ENCODE measurements at regions not wholly inside any gene's neighbourhood (a gene's known extent, or its start where the extent isn't known, plus 50 kb on each side); places are given as distances from the start of the nearest gene placed in this dataset.
"Not testable (repeated sequence)": the region's sequence is repeated elsewhere in the genome, so short reads cannot be mapped to it uniquely, and the experiment has no call there.

DNA sequence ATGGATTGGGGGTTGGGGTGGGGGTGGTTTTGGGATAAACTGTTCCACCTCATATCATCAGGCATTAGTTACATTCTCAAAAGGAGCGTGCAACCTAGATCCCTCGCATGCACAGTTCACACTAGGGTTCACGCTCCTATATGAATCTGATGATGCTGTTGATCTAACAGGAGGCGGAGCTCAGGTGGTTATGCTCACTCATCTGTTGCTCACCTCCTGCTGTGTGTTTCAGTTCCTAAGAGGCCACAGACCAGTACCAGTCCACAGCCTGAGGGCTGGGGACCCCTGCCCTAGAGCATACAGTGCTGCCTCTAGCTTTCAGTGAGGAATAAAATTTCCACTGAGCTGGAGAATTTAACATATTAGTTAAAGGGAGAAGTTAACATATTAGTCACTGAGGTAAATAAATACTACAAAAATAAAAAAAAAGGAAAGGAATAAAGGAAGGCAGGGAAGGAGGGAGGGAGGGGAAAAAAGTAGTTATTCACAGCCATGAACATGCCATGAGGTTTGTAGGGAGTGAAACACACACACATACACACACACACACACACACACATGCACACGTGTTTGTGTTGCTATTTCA is 612.7 kb upstream of the TBX3 start:
- TF ChIP-seq, protein P1, sequence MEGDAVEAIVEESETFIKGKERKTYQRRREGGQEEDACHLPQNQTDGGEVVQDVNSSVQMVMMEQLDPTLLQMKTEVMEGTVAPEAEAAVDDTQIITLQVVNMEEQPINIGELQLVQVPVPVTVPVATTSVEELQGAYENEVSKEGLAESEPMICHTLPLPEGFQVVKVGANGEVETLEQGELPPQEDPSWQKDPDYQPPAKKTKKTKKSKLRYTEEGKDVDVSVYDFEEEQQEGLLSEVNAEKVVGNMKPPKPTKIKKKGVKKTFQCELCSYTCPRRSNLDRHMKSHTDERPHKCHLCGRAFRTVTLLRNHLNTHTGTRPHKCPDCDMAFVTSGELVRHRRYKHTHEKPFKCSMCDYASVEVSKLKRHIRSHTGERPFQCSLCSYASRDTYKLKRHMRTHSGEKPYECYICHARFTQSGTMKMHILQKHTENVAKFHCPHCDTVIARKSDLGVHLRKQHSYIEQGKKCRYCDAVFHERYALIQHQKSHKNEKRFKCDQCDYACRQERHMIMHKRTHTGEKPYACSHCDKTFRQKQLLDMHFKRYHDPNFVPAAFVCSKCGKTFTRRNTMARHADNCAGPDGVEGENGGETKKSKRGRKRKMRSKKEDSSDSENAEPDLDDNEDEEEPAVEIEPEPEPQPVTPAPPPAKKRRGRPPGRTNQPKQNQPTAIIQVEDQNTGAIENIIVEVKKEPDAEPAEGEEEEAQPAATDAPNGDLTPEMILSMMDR (IDR thresholded peaks at IDR 0.05; ENCODE audit: unreplicated experiment), result no peak
- Mint-ChIP-seq H3K36me3 (peaks cover 7% of the 10 kb centered on the region), H3K4me3 (no peak overlapping the region), H3K27me3 (ENCODE audit: low read depth) (no peaks in the 10 kb centered on the region), H3K27ac (peak overlapping the region; percentile 68), H3K9me3 (peaks cover 6% of the 10 kb centered on the region), H3K4me1 (peaks cover 63% of the 10 kb centered on the region)
- no peak for DNase-seq (ENCODE audit: low spot score in 2 of 2, unreplicated experiment in 2 of 2)

GRCh38 chr12:115295886-115296285 is 611.9 kb upstream of the TBX3 start:
- H3K36me3 Mint-ChIP-seq, result no peaks in the 10 kb centered on the region
- H3K27me3 Mint-ChIP-seq (ENCODE audit: low read depth), result no peaks in the 10 kb centered on the region
- peak overlapping the region; percentile 97 for H3K27ac Mint-ChIP-seq
- H3K4me1 Mint-ChIP-seq, result peaks cover 65% of the 10 kb centered on the region
- TF ChIP-seq, protein P1 (IDR thresholded peaks at IDR 0.05; ENCODE audit: unreplicated experiment), result no peak
- no peak for DNase-seq (ENCODE audit: low spot score in 2 of 2, unreplicated experiment in 2 of 2)
- H3K9me3 Mint-ChIP-seq, result no peaks in the 10 kb centered on the region
- H3K4me3 Mint-ChIP-seq, result no peak overlapping the region

DNA sequence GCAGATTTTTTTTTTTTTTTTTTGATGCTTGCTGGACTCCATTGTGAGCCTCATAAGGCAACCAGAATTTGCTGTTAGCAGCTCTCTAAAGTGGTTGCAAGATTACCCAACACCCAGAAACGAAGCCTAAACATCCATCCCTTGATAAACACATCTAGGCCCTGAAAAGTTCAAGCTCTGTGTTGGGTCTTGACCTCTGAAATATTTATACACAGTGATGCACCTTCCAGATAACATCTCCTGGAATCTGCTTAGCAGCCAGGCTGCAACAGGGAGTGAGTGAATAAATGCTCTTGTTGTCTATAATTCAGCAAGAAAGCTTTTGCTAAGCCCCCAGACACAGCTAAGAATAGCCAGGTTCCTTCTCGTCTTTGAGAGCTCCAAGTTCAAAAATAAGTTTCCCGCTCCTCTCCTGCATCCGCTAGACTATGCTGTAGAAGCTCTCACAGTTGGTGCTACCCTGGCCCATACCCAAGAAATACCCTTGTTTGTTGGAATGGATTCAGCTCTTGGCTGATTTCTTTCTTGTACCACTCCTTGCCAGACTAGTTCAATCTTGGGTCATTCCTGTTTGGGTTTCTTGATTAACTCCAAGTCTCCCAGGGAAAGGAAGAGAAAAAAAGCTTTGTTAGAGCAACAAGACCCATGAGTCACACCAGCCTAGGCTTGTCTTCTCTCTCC is 610.6 kb upstream of the TBX3 start:
- TF ChIP-seq, protein P1 (IDR thresholded peaks at IDR 0.05; ENCODE audit: unreplicated experiment), result no peak
- no peak for DNase-seq (ENCODE audit: low spot score in 2 of 2, unreplicated experiment in 2 of 2)
- Mint-ChIP-seq H3K27ac (peak overlapping the region; percentile 97), H3K9me3 (no peaks in the 10 kb centered on the region), H3K36me3 (no peaks in the 10 kb centered on the region), H3K4me3 (no peak overlapping the region), H3K27me3 (ENCODE audit: low read depth) (no peaks in the 10 kb centered on the region), H3K4me1 (peaks cover 58% of the 10 kb centered on the region)

DNA sequence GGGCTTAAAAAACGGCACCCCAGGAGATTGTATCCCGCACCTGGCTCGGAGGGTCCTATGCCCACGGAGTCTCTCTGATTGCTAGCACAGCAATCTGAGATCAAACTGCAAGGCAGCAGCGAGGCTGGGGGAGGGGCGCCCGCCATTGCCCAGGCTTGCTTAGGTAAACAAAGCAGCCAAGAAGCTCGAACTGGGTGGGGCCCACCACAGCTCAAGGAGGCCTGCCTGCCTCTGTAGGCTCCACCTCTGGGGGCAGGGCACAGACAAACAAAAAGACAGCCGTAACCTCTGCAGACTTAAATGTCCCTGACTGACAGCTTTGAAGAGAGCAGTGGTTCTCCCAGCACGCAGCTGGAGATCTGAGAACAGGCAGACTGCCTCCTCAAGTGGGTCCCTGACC is 601.5 kb upstream of the TBX3 start:
- H3K4me1 Mint-ChIP-seq; H3K9me3 Mint-ChIP-seq; H3K27me3 Mint-ChIP-seq (ENCODE audit: low read depth); DNase-seq (ENCODE audit: low spot score in 2 of 2, unreplicated experiment in 2 of 2); H3K4me3 Mint-ChIP-seq; H3K36me3 Mint-ChIP-seq; H3K27ac Mint-ChIP-seq: not testable (repeated sequence)

DNA sequence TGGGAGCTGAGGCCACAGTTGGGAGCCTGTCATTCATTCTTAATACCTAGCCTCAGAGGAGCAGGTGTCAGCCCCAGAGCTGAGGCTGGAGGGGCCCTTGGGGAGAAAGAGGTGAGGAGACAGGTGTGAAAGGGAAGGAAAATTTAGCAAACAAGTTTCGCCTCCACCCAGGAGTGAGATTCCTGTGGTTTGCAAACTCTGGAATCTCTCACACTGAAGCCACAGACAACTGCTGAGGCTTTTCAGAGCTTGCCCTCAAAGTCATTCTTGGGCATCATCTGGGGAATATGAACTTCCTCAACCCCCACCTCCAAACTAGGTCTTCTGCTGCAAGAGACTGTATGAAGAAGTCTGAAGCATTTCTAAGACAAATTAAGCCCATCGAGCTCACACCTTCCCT is 589.5 kb upstream of the TBX3 start:
- H3K27ac Mint-ChIP-seq, result no peak overlapping the region
- peaks cover 2% of the 10 kb centered on the region for H3K36me3 Mint-ChIP-seq
- no peak overlapping the region for H3K4me3 Mint-ChIP-seq
- TF ChIP-seq, protein P1 (IDR thresholded peaks at IDR 0.05; ENCODE audit: unreplicated experiment), result no peak
- peaks cover 7% of the 10 kb centered on the region for H3K9me3 Mint-ChIP-seq
- H3K4me1 Mint-ChIP-seq, result no peaks in the 10 kb centered on the region
- H3K27me3 Mint-ChIP-seq (ENCODE audit: low read depth), result no peaks in the 10 kb centered on the region
- no peak for DNase-seq (ENCODE audit: low spot score in 2 of 2, unreplicated experiment in 2 of 2)

DNA sequence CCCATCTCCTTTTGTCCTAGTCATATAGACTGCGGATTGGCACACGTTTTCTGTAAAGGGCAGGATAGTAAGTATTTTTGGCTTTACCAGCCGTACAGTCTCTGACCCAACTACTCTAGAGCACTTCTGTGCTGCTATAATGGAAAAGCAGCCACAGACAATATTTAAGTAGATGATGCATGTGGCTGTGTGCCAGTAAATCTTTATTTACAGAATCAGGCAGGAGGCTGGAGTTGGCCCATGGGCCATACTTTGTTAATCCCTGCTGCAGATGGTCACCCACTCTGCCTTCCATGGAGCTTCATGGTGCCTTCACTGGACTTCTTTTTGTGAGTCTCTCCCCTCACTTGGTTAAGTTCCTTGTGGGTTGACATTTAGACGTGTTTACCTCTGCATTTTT is 584.5 kb upstream of the TBX3 start:
- H3K27me3 Mint-ChIP-seq (ENCODE audit: low read depth), result no peaks in the 10 kb centered on the region
- no peak overlapping the region for H3K4me3 Mint-ChIP-seq
- no peaks in the 10 kb centered on the region for H3K9me3 Mint-ChIP-seq
- TF ChIP-seq, protein P1 (IDR thresholded peaks at IDR 0.05; ENCODE audit: unreplicated experiment), result no peak
- H3K36me3 Mint-ChIP-seq, result no peaks in the 10 kb centered on the region
- peaks cover 4% of the 10 kb centered on the region for H3K4me1 Mint-ChIP-seq
- DNase-seq (ENCODE audit: low spot score in 2 of 2, unreplicated experiment in 2 of 2), result no peak
- H3K27ac Mint-ChIP-seq, result no peak overlapping the region
